Forelimb muscle (tissue), 1 donor: ENCODE measurements at regions not wholly inside any gene's neighbourhood (a gene's known extent, or its start where the extent isn't known, plus 50 kb on each side); places are given as distances from the start of the nearest gene placed in this dataset.
"Not testable (repeated sequence)": the region's sequence is repeated elsewhere in the genome, so short reads cannot be mapped to it uniquely, and the experiment has no call there.

Experiments
- DNase-seq: peaks from one replicate; pipeline ENCODE4 v3.0.0-alpha.2; 2013; ENCODE audit warnings: low read depth

DNA sequence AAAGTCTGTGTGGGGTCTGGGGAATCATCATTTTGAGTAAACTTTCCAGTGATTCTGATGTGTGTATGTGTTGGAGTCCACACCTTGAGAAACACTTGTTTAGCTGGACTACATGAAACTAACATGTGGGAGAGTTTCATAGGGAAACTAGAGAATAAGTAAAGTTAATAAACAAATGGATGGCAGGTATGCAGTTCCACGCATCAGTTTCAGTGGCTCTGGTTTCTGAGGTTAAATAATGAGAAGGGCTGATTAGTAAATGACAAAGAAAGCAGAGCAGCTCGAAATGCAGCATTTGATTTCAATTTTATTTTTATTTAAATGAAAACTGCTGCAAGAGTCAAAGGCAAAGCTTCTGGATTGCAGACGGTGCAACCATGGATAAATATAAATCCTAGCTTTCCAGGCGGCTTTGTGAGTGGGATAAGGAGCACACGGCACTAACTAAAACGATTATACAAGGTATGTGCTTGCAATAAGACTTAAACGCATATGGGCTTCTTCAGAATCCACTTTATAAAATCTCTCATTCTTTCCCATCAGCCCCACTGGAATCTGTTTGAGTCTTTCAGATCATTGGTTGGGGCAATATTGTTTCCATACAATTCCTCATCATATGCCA, 310.7 kb downstream of the PLPP3 start:
- DNase-seq, result no peak

GRCh38 chr1:56267611-56268010, 311.8 kb downstream of the PLPP3 start:
- no peak for DNase-seq

DNA sequence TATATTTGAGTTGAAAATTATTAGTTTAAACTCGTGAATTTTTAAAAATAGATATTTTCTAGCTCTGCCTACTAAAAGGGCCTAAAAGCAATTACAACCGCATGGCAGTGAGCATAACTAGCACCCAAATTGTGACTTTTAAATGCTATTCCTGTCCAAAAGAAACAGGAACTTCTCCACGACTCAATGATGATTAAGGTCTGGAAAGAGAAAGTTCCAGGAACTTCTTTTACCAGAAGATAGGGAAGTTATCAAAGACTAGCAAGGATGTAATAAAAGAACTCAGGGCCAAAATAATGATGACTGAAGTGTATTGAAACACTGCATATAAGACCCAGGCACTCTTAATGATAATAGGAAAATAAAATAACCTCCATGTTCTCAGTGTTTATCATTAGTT, 313.0 kb downstream of the PLPP3 start:
- DNase-seq, result no peak

GRCh38 chr1:56265216-56265615, 314.1 kb downstream of the PLPP3 start:
- DNase-seq, result no peak

DNA sequence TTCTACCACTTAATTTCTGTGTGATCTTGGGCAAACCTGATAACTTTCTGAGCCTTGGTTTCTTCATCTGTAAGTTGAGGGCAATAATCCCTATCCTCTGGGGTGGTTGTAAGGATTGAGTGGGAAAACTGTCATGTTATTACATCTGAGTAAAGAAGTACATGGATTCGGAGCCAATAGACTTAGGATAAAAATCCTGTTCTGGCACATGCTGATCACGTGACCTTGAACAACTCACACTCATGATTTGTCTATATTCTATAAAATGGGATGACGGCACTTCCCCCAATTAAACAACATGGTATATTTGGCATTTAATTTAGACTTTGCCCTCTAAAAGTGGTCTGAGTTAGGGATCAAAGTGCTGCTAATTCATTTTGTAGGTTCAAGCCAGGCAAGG, 315.5 kb downstream of the PLPP3 start:
- no peak for DNase-seq

- no peak for DNase-seq
These were observed 321.0 kb downstream of the PLPP3 start for GRCh38 chr1:56258371-56258770.

DNA sequence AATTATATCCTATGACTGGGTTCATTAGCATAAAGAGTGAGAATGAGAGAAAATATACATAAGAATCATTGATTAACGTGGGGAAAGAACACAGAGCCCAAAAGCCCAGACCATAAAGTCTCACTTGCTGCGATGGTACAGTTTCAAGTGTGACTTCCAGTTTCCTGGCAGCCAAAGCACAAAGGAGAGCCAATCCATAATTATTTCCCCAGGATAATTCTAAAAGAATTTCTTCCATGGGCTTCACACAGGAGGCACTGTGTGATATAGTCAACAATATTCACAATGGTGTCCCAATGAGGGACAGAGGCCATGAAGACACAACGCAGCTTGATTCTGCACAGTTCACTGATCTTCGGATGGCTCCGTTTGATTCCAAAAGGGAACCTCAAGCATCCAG, 321.6 kb downstream of the PLPP3 start:
- DNase-seq, result no peak

DNA sequence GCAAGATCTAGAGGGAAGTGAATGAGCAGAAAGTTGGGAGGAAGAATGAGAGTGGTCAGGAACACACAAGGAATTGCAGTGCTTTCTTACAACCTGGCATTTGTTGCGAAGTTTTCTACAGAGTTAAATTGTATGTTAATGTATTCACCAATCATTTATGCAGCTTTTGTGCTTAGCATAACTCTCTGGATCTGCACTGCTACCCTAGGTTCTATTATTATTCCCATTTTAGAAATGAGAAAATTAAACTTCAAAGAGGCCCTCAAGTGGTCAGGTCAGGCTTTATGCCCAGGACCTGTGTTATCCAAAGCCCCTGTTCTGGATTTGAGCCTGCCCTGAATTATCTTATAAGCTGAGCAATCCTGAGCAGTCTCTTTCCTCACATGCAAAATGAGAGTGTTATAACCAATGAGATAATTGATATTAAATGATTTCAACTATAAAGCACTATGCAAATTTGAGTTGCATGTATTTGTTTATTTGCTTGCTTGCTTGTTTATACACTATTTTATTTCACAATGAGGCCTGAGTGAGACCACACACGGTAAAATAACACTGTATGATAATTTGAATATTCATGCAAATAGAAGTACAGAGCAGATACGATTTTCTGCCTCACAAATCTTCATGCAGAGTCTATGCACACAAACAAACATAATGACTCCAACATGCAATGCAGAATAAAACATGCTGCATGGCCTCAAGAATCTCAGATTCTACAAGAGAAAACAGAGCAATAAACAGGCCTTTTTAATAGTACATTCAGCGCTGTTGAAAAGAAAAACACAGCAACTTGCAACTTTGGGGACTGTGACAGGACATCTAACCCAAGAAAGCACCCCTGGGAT, 323.0 kb downstream of the PLPP3 start:
- DNase-seq, result no peak

DNA sequence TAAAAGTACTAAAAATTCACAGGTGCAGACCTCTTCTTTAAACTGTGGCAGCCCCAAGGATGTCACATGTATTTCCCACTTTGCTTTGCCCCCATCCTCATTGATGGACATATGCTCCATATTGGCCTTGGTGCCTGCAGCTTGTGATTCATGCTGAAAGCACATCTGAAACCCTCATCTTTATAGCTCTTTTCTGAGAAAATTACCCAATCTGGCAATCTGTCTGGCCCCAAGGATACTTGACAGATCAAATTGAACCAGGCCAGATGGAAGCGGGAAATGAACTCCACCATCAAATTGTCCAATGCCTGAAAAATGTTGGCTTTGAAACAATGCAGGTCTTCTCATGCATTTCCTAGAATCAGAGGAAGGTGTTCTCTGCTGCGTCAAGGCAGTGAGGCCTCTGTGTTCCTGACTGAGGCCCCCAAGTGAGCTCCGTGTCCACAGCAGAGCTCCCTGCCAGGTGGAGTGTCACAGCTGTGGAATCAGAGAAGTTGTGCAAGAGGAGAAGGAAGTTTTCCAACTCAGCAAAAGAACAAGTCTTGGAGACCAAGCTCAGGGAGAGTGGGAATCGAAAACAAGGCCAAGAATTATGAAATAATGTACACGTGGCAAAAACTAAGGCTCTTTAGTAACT, 323.7 kb downstream of the PLPP3 start:
- peak; percentile 97 for DNase-seq

DNA sequence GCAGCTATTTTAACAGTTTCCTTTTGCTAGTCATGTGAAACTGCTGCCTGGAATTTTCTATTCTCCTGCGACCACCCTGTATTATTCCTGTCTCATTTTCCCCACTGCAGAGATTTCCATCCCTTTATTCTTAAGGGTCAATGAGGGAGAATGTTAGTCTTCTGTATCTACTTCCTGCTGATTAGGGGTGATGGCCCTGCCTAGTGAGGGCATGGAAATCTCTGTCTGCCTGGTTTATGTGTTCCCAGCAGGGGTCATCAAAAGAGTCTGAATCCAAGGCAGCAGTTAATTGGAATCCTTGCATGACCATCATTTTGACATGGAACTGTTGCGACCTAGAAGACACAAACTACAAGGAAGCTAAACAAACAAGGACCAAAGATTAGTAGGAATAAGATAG, 325.2 kb downstream of the PLPP3 start:
- DNase-seq, result no peak

- DNase-seq, result no peak
These were observed 328.6 kb downstream of the PLPP3 start for GRCh38 chr1:56250809-56251208.

DNA sequence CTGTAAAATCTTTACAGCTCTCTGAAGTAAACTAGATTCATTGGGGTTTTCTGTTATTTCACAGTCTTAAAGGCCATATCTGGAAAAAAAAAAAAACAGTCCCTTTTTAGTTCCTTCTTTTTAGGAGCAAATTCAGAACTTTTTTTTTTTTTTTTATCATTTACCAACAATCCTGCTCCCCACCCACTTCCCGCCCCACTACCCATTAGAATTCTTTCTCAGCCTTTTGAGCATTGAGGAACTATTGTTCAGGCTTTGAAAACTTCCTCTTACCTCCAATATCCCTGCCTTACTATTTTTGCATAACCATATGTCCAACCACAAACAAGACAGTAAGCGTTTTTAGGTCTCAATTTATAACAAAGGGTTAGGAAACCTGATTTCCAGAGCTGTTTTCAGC, 330.1 kb downstream of the PLPP3 start:
- no peak for DNase-seq

DNA sequence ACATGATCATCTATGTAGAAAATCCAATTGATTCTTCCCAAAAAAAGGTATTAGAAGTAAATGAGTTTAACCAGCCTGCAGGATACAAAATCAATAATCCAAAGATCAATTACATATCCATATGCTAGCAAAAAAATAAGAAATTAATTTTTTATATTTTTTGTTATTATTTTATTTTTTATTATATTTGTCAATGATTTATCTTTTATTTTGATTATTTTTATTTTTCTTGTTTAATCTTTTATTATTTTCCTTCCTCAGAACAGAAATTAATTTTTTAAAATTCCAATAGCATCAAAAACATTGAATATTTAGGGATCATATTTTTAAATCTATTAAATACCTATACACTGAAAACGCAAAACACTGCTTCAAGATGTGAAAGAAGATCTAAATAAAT, 331.2 kb downstream of the PLPP3 start:
- DNase-seq, result no peak

GRCh38 chr1:56246726-56247125, 332.6 kb downstream of the PLPP3 start:
- not testable (repeated sequence) for DNase-seq

DNA sequence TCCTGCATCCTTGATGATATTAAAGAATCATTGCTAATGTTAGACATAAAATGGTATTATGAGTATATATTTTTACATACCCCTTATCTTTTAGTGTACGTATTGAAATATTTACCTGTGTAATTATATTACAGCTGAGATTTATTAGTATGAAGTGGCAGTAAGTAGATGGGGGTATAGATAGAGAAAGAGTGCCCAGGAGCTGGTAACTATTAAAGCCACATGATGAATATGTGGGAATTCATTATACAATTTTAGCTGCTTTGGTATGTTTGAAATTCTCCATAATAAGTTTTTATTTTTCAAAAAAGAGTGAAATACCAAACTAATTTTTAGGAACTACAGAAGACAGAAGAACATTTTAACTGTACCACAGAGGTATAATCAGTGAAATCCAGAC, 339.0 kb downstream of the PLPP3 start:
- DNase-seq, result no peak

- DNase-seq, result no peak
These were observed 341.8 kb downstream of the PLPP3 start for GRCh38 chr1:56237491-56238064.

GRCh38 chr1:56236688-56237087, 342.7 kb downstream of the PLPP3 start:
- no peak for DNase-seq

DNA sequence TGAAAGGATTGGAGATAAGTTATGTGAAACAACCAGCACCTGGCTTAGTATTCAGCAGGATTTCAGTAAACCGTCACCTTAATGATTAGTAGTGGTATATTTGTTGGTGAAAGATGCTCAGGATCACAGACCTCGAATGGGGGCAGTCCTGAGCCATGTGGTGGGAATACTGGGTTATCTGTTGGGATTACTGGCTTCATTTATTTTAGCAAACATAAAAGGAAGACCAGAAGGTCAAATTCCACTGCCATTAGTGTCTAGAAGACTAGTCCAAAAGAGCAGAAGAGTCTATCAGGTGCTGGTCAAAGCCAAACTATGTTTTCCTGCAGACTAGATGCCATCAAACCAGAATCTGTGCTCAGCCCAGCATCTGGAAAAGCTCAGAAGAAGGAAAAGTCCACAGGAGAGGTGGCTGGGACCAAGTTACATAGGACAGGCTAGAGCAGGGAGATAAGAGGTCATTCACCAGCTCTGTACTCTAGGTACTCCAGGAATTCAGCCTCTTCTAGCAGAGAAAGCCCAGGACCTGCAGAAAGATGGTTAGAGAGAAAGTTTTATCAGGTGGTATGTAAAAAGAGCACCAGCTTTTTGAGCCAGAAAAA, 343.4 kb downstream of the PLPP3 start:
- DNase-seq, result no peak

GRCh38 chr1:56229186-56229585, 350.2 kb downstream of the PLPP3 start:
- no peak for DNase-seq

- no peak for DNase-seq
These were observed 351.5 kb downstream of the PLPP3 start for GRCh38 chr1:56227886-56228285.

- no peak for DNase-seq
These were observed 352.0 kb downstream of the PLPP3 start for GRCh38 chr1:56227401-56227800.
